ENCODE measurements at regions not wholly inside any gene's neighbourhood (a gene's known extent, or its start where the extent isn't known, plus 50 kb on each side); places are given as distances from the start of the nearest gene placed in this dataset.
"Not testable (repeated sequence)": the region's sequence is repeated elsewhere in the genome, so short reads cannot be mapped to it uniquely, and the experiment has no call there.

DNA sequence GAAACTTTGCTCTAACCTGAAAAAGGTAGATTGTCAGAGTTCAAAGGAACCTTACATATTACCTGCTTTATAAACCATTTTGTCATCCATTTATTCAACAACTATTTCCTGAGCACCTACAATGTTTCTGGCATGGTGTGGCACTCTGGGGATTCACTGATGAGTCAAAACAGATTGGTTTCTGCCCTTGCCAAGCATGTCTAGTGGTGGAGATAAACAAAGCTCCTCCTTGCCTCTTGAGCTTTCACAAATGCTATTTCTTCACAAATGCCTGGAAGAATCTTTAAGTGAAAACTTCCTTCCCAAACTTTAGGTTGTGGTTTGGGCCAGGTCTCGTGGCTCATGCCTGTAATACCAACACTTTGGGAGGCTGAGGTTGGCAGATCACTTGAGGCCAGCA lies 85.1 kb upstream of the RELN start:
- Histone ChIP-seq H3K4me1 (no peaks in the 10 kb centered on the region), H3K9me3 (peaks cover 0 to 3% (median 0%) of the 10 kb centered on the region in 12 donors), H3K4me3 (no peak overlapping the region), H3K27me3 (peaks cover 0 to 7% (median 0%) of the 10 kb centered on the region in 9 donors), H3K27ac (no peak overlapping the region), H3K36me3 (no peaks in the 10 kb centered on the region)
- DNase-seq (no peak), ATAC-seq (no peak)
- intact Hi-C loops (cut with DNase I) = no loop called here
- no peak for TF ChIP-seq POLR2A (IDR thresholded peaks at IDR 0.05)
- TF ChIP-seq, protein P1, sequence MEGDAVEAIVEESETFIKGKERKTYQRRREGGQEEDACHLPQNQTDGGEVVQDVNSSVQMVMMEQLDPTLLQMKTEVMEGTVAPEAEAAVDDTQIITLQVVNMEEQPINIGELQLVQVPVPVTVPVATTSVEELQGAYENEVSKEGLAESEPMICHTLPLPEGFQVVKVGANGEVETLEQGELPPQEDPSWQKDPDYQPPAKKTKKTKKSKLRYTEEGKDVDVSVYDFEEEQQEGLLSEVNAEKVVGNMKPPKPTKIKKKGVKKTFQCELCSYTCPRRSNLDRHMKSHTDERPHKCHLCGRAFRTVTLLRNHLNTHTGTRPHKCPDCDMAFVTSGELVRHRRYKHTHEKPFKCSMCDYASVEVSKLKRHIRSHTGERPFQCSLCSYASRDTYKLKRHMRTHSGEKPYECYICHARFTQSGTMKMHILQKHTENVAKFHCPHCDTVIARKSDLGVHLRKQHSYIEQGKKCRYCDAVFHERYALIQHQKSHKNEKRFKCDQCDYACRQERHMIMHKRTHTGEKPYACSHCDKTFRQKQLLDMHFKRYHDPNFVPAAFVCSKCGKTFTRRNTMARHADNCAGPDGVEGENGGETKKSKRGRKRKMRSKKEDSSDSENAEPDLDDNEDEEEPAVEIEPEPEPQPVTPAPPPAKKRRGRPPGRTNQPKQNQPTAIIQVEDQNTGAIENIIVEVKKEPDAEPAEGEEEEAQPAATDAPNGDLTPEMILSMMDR (IDR thresholded peaks at IDR 0.05) = no peak
- WGBS, 4 donors = 34 to 60% (median 45%) methylated on average over 1 of the region's 1 CpG

DNA sequence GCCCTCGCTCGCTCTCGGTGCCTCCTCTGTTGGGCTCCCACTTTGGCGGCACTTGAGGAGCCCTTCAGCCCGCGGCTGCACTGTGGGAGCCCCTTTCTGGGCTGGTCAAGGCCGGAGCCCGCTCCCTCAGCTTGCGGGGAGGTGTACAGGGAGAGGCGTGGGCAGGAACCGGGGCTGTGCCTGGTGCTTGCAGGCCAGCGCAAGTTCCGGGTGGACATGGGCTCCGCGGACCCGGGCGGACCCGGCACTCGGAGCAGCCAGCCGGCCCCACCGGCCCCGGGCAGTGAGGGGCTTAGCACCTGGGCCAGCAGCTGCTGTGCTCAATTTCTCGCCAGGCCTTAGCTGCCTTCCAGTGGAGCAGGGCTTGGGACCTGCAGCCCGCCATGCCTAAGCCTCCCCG lies 82.2 kb upstream of the RELN start:
- H3K4me1 ChIP-seq; H3K27me3 ChIP-seq; H3K4me3 ChIP-seq; H3K36me3 ChIP-seq; H3K27ac ChIP-seq; intact Hi-C loops (cut with DNase I); ATAC-seq: not testable (repeated sequence)
- peak in 1 of 5 donors; percentile 24 for DNase-seq
- H3K9me3 ChIP-seq = peaks cover 0 to 12% (median 0%) of the 10 kb centered on the region in 12 donors
- 92 to 96% (median 96%) methylated on average over 6 to 25 of the region's 25 CpGs for WGBS, 4 donors

DNA sequence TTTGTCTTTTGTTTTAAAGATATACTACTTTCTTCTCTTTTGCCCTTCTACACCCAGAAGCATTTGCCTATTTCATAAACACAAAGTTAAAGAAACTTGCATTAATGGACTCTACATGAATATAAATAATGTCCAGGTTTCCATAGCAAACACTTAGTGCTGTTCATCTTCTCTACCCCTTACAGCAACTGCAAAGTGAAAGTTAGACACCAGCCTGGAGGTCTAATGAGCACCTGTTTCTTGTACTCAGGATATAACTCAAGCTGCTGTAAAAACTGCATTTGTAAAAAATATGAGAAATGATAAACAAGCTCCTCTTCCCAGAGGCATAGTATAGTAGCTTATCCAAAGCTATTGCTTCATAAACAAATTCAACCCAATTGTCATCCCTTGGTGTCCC lies 76.0 kb upstream of the RELN start:
- ATAC-seq = no peak
- H3K4me1 ChIP-seq = no peaks in the 10 kb centered on the region
- intact Hi-C loops (cut with DNase I) = no loop called here
- H3K4me3 ChIP-seq = no peak overlapping the region
- H3K36me3 ChIP-seq = no peaks in the 10 kb centered on the region
- TF ChIP-seq, protein P1 (IDR thresholded peaks at IDR 0.05) = no peak
- no peak for TF ChIP-seq POLR2A (IDR thresholded peaks at IDR 0.05)
- DNase-seq = no peak
- no peak overlapping the region for H3K27ac ChIP-seq
- peaks cover 0 to 15% (median 0%) of the 10 kb centered on the region in 12 donors for H3K9me3 ChIP-seq
- H3K27me3 ChIP-seq = no peaks in the 10 kb centered on the region

DNA sequence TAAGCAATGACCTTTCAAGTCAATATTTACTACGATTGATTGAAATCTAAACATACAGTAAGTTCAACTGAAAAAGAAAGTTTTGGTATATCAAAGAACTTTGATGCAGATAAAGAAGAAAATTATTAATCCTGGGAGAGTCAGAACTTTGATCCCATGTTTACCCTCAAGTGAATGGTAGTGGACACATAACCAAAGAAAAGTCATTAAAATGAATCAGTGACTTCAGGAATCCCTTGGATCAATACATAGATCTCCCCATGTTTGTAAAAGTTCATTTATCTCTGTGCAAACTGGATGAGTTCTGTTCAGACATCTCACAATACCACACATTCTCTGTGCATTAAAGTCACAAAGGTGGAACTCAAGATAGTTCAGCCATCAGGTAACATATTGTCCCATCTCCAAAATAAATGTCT lies 75.5 kb upstream of the RELN start:
- H3K36me3 ChIP-seq = no peaks in the 10 kb centered on the region
- H3K4me1 ChIP-seq = no peaks in the 10 kb centered on the region
- intact Hi-C loops (cut with DNase I) = no loop called here
- H3K27me3 ChIP-seq = no peaks in the 10 kb centered on the region
- no peak overlapping the region for H3K27ac ChIP-seq
- DNase-seq (no peak), ATAC-seq (no peak)
- WGBS, 4 donors = 58 to 80% (median 68%) methylated on average over 1 of the region's 1 CpG
- no peak overlapping the region for H3K4me3 ChIP-seq
- H3K9me3 ChIP-seq = peaks cover 0 to 15% (median 0%) of the 10 kb centered on the region in 12 donors
- TF ChIP-seq, protein P1 (IDR thresholded peaks at IDR 0.05) = no peak
- no peak for TF ChIP-seq POLR2A (IDR thresholded peaks at IDR 0.05)

DNA sequence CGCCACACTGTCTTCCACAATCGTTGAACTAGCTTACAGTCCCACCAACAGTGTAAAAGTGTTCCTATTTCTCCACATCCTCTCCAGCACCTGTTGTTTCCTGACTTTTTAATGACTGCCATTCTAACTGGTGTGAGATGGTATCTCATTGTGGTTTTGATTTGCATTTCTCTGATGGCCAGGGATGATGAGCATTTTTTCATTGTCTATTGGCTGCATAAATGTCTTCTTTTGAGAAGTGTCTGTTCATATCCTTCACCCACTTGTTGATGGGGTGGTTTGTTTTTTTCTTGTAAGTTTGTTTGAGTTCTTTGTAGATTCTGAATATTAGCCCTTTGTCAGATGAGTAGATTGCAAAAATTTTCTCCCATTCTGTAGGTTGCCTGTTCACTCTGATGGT lies 74.3 kb upstream of the RELN start:
- DNase-seq; H3K27ac ChIP-seq; H3K4me3 ChIP-seq; H3K4me1 ChIP-seq; ATAC-seq; H3K27me3 ChIP-seq; intact Hi-C loops (cut with DNase I); H3K36me3 ChIP-seq: not testable (repeated sequence)
- H3K9me3 ChIP-seq = peaks cover 0 to 12% (median 0%) of the 10 kb centered on the region in 12 donors
- WGBS, 4 donors = 76 to 81% (median 79%) methylated on average over 2 of the region's 2 CpGs

Data from heart left ventricle (tissue), 16 donors.